Cardiac fibroblast (primary cell): ENCODE measurements at regions not wholly inside any gene's neighbourhood (a gene's known extent, or its start where the extent isn't known, plus 50 kb on each side); places are given as distances from the start of the nearest gene placed in this dataset.

Experiments
- DNase-seq, 2 donors: peaks; one replicate each; pipeline versions ENCODE4 v3.0.0 to v3.0.0-alpha.2; 2010; ENCODE audit warnings: low read depth in 2 of 2
- H3K4me3 ChIP-seq, 2 donors: replicated peaks in 1 of 2; 1 replicate in 1 of 2; 2 replicates in 1 of 2; pipeline ENCODE4 v1.5.1; 2011; ENCODE audit warnings: low read depth in 2 of 2, low read length in 2 of 2, mild to moderate bottlenecking in 2 of 2, moderate library complexity in 1 of 2
- CTCF ChIP-seq: IDR thresholded peaks from one replicate; pipeline ENCODE4 v1.5.1; 2011; ENCODE audit warnings: low read depth, mild to moderate bottlenecking, low read length, inconsistent platforms

GRCh38 chr2:136236019-136236418, 118.1 kb upstream of the CXCR4 start:
- peak; percentile 42 to 92 for DNase-seq
- H3K4me3 ChIP-seq: no peak overlapping the region
- no peak for TF ChIP-seq CTCF

GRCh38 chr2:136235546-136235945, 117.6 kb upstream of the CXCR4 start:
- TF ChIP-seq CTCF: no peak
- H3K4me3 ChIP-seq: no peak overlapping the region
- peak; percentile 9 to 13 for DNase-seq

GRCh38 chr2:136234261-136234660, 116.3 kb upstream of the CXCR4 start:
- no peak overlapping the region for H3K4me3 ChIP-seq
- no peak for TF ChIP-seq CTCF
- no peak for DNase-seq

- no peak for TF ChIP-seq CTCF
- DNase-seq: no peak
- no peak overlapping the region for H3K4me3 ChIP-seq
Observed at GRCh38 chr2:136233298-136233697, 115.3 kb upstream of the CXCR4 start.

- H3K4me3 ChIP-seq: no peak overlapping the region
- TF ChIP-seq CTCF: no peak
- no peak for DNase-seq
Observed at GRCh38 chr2:136232456-136233172, 114.7 kb upstream of the CXCR4 start.

GRCh38 chr2:136230464-136230863, 112.5 kb upstream of the CXCR4 start:
- no peak overlapping the region for H3K4me3 ChIP-seq
- no peak for TF ChIP-seq CTCF
- no peak for DNase-seq

GRCh38 chr2:136226903-136227302, 109.0 kb upstream of the CXCR4 start:
- TF ChIP-seq CTCF: no peak

More at GRCh38 chr2:136226903-136227302, 109.0 kb upstream of the CXCR4 start:
- H3K4me3 ChIP-seq: no peak overlapping the region
- DNase-seq: no peak
